ENCODE measurements at regions not wholly inside any gene's neighbourhood (a gene's known extent, or its start where the extent isn't known, plus 50 kb on each side); places are given as distances from the start of the nearest gene placed in this dataset.

DNA sequence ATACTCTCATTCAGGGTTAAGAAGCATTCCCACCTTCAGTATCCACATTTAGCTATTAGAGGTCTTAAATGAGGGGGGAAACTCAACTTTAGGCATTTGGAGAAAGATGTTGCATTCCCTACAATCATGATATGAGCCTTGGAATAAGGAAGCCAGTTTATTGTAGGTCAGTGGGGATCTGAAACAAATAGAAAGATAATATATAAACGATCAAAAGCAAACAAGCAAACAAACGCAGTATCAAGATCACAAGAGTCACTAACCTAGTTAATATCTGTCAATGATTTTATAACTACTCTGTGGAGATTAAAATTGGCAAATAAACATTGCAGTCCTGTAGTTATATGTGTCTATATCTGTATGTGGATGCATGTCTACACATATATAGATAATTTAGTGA, 152.4 kb upstream of the LRATD1 start:
- TF ChIP-seq, protein P1, sequence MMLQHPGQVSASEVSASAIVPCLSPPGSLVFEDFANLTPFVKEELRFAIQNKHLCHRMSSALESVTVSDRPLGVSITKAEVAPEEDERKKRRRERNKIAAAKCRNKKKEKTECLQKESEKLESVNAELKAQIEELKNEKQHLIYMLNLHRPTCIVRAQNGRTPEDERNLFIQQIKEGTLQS (CRISPR knock-in tag; conservative IDR thresholded peaks at IDR 0.05), result no peak
- TF ChIP-seq ELF4 (CRISPR knock-in tag; IDR thresholded peaks at IDR 0.05; ENCODE audit: low read depth), result no peak
- TF ChIP-seq TCF7 (CRISPR knock-in tag; IDR thresholded peaks at IDR 0.05; ENCODE audit: low read depth), result no peak
- TF ChIP-seq FOXK1 (CRISPR knock-in tag; IDR thresholded peaks at IDR 0.05), result no peak
- TF ChIP-seq, protein P2, sequence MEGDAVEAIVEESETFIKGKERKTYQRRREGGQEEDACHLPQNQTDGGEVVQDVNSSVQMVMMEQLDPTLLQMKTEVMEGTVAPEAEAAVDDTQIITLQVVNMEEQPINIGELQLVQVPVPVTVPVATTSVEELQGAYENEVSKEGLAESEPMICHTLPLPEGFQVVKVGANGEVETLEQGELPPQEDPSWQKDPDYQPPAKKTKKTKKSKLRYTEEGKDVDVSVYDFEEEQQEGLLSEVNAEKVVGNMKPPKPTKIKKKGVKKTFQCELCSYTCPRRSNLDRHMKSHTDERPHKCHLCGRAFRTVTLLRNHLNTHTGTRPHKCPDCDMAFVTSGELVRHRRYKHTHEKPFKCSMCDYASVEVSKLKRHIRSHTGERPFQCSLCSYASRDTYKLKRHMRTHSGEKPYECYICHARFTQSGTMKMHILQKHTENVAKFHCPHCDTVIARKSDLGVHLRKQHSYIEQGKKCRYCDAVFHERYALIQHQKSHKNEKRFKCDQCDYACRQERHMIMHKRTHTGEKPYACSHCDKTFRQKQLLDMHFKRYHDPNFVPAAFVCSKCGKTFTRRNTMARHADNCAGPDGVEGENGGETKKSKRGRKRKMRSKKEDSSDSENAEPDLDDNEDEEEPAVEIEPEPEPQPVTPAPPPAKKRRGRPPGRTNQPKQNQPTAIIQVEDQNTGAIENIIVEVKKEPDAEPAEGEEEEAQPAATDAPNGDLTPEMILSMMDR (IDR thresholded peaks at IDR 0.05), result no peak
- no peak for TF ChIP-seq SMAD3 (CRISPR knock-in tag; IDR thresholded peaks at IDR 0.05; ENCODE audit: borderline replicate concordance)
- TF ChIP-seq, protein P3, sequence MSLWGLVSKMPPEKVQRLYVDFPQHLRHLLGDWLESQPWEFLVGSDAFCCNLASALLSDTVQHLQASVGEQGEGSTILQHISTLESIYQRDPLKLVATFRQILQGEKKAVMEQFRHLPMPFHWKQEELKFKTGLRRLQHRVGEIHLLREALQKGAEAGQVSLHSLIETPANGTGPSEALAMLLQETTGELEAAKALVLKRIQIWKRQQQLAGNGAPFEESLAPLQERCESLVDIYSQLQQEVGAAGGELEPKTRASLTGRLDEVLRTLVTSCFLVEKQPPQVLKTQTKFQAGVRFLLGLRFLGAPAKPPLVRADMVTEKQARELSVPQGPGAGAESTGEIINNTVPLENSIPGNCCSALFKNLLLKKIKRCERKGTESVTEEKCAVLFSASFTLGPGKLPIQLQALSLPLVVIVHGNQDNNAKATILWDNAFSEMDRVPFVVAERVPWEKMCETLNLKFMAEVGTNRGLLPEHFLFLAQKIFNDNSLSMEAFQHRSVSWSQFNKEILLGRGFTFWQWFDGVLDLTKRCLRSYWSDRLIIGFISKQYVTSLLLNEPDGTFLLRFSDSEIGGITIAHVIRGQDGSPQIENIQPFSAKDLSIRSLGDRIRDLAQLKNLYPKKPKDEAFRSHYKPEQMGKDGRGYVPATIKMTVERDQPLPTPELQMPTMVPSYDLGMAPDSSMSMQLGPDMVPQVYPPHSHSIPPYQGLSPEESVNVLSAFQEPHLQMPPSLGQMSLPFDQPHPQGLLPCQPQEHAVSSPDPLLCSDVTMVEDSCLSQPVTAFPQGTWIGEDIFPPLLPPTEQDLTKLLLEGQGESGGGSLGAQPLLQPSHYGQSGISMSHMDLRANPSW (CRISPR knock-in tag; conservative IDR thresholded peaks at IDR 0.05; ENCODE audit: low read depth), result no peak

All from WTC11 (cell line).